SK-N-SH (cell line): ENCODE measurements at regions not wholly inside any gene's neighbourhood (a gene's known extent, or its start where the extent isn't known, plus 50 kb on each side); places are given as distances from the start of the nearest gene placed in this dataset.

ENCODE experiments used
- CTCF ChIA-PET: fragments of 300-600, 350-600 bp; formaldehyde crosslinking; extraction: SDS; loops from one replicate; lab custom pipeline; 2021; lab: Yijun Ruan, JAX
- POLR2A ChIA-PET: fragments of 350-600 bp; sonication (Branson Sonifier 250); formaldehyde crosslinking; extraction: SDS; loops from one replicate; lab custom pipeline; 2020; ENCODE audit warnings: antibody characterized with exemption, inconsistent platforms; lab: Yijun Ruan, JAX
- DNase-seq: peaks from one replicate; pipeline ENCODE4 v3.0.0; 2012
- H2AFZ ChIP-seq: fragments of 200-600 bp; sonication (generic); 2 replicates; pipeline ENCODE4 v1.8.1; 2016; ENCODE audit warnings: antibody characterized with exemption, mild to moderate bottlenecking, low read depth
- H3F3A ChIP-seq: fragments of 200-600 bp; sonication (generic); replicated peaks from 2 replicates; pipeline ENCODE3; 2016; ENCODE audit warnings: antibody characterized with exemption, mild to moderate bottlenecking; ENCODE audit not compliant: insufficient read depth
- H3K27ac ChIP-seq, 2 experiments: fragments of 200-500 bp in 1 of 2; fragments of 200-600 bp in 1 of 2; sonication (Bioruptor generic) in 1 of 2; sonication (generic), shearing (Covaris generic) in 1 of 2; 2 replicates each; pipeline versions ENCODE4 v1.5.1 to v1.6.1; 2014 to 2016; ENCODE audit warnings: low read depth in 2 of 2, inconsistent platforms in 1 of 2, low read length in 1 of 2, mild to moderate bottlenecking in 1 of 2, mixed read lengths in 1 of 2
- H3K27me3 ChIP-seq: fragments of 200-600 bp; sonication (generic), shearing (Covaris generic); 2 replicates; pipeline ENCODE4 v1.6.1; 2016; ENCODE audit warnings: mixed run types; ENCODE audit not compliant: insufficient read depth
- H3K36me3 ChIP-seq, 2 experiments: fragments of 200-500 bp in 1 of 2; fragments of 200-600 bp in 1 of 2; sonication (Bioruptor generic) in 1 of 2; sonication (generic) in 1 of 2; replicated peaks in 1 of 2; 2 replicates each; pipeline versions ENCODE3 to v1.5.1; 2014 to 2016; ENCODE audit warnings: low read length in 1 of 2, mild to moderate bottlenecking in 1 of 2; ENCODE audit not compliant: insufficient read depth in 2 of 2, control insufficient read depth in 1 of 2
- H3K4me1 ChIP-seq, 2 experiments: fragments of 200-500 bp in 1 of 2; fragments of 200-600 bp in 1 of 2; sonication (Bioruptor generic) in 1 of 2; sonication (generic), shearing (Covaris generic) in 1 of 2; 2 replicates each; pipeline versions ENCODE4 v1.5.1 to v1.6.1; 2014 to 2016; ENCODE audit warnings: low read depth in 1 of 2, low read length in 1 of 2, mixed run types in 1 of 2; ENCODE audit not compliant: insufficient read depth in 2 of 2, control insufficient read depth in 1 of 2
- H3K4me2 ChIP-seq: fragments of 200-600 bp; sonication (generic), shearing (Covaris generic); 2 replicates; pipeline ENCODE4 v1.6.1; 2017; ENCODE audit warnings: mixed run types
- H3K4me3 ChIP-seq, 2 experiments: fragments of 200-500 bp in 1 of 2; fragments of 200-600 bp in 1 of 2; sonication (Bioruptor generic) in 1 of 2; sonication (generic), shearing (Covaris generic) in 1 of 2; 2 replicates each; pipeline versions ENCODE4 v1.5.1 to v1.8.1; 2014 to 2016; ENCODE audit warnings: low read depth in 2 of 2, inconsistent platforms in 1 of 2, low read length in 1 of 2, mild to moderate bottlenecking in 1 of 2, mixed read lengths in 1 of 2, moderate library complexity in 1 of 2
- H3K79me2 ChIP-seq: fragments of 200-600 bp; sonication (generic); 2 replicates; pipeline ENCODE4 v1.8.1; 2017; ENCODE audit warnings: mild to moderate bottlenecking; ENCODE audit not compliant: insufficient read depth
- H3K9ac ChIP-seq: fragments of 200-600 bp; sonication (generic); 2 replicates; pipeline ENCODE4 v1.6.1; 2017; ENCODE audit warnings: mixed run types
- H3K9me2 ChIP-seq: fragments of 200-600 bp; sonication (generic); 2 replicates; pipeline ENCODE4 v1.6.1; 2017; ENCODE audit warnings: mixed run types
- H3K9me3 ChIP-seq: fragments of 200-600 bp; sonication (generic); 2 replicates; pipeline ENCODE4 v1.6.1; 2017; ENCODE audit warnings: mixed run types, mild to moderate bottlenecking, moderate library complexity
- H4K20me1 ChIP-seq: fragments of 200-600 bp; sonication (generic); 2 replicates; pipeline ENCODE4 v1.6.1; 2017; ENCODE audit warnings: mild to moderate bottlenecking, mixed run types; ENCODE audit not compliant: insufficient read depth
- CHD2 ChIP-seq: fragments of 150-350 bp; IDR thresholded peaks from 2 replicates; pipeline ENCODE4 v1.6.1; 2018; ENCODE audit warnings: low read length; ENCODE audit not compliant: partially characterized antibody
- CTCF ChIP-seq: fragments of 200-600 bp; sonication (generic); IDR thresholded peaks from 2 replicates; pipeline ENCODE4 v1.6.1; 2017; ENCODE audit warnings: antibody characterized with exemption, mild to moderate bottlenecking, moderate library complexity
- EZH2phosphoT487 ChIP-seq: fragments of 200-600 bp; sonication (generic); IDR thresholded peaks from 2 replicates; pipeline ENCODE4 v1.6.1; 2017; ENCODE audit warnings: low read depth, mixed run types, mild to moderate bottlenecking, antibody characterized with exemption, moderate library complexity, borderline replicate concordance
- FOSL2 ChIP-seq: IDR thresholded peaks from 2 replicates; pipeline ENCODE4 v1.4.0; 2012; ENCODE audit warnings: low read depth, mild to moderate bottlenecking, moderate library complexity, borderline replicate concordance
- FOXJ3 ChIP-seq: sonication (generic); formaldehyde crosslinking; IDR thresholded peaks from 2 replicates; pipeline ENCODE4 v1.5.1; 2020; ENCODE audit warnings: mild to moderate bottlenecking, missing genetic modification reagents
- GABPA ChIP-seq: IDR thresholded peaks from 2 replicates; pipeline ENCODE4 v1.4.0; 2012; ENCODE audit warnings: low read depth, mild to moderate bottlenecking
- GATA2 ChIP-seq: sonication (generic); formaldehyde crosslinking; IDR thresholded peaks from 2 replicates; pipeline ENCODE4 v1.5.0; 2020; ENCODE audit warnings: mild to moderate bottlenecking, missing genetic modification reagents
- JUND ChIP-seq: IDR thresholded peaks from 2 replicates; pipeline ENCODE4 v1.4.0; 2012
- NRF1 ChIP-seq: IDR thresholded peaks from 2 replicates; pipeline ENCODE4 v1.6.1; 2012; ENCODE audit warnings: low read depth, mild to moderate bottlenecking, low read length
- REST ChIP-seq: IDR thresholded peaks from 2 replicates; pipeline ENCODE4 v1.6.1; 2012; ENCODE audit warnings: mild to moderate bottlenecking, low read depth, low read length, moderate library complexity
- RXRA ChIP-seq: IDR thresholded peaks from 2 replicates; pipeline ENCODE4 v1.4.0; 2012; ENCODE audit warnings: low read depth, mild to moderate bottlenecking, borderline replicate concordance
- SMC3 ChIP-seq: IDR thresholded peaks from 2 replicates; pipeline ENCODE4 v1.6.1; 2012; ENCODE audit warnings: low read depth, low read length, improper control_type of control experiment
- TAF1 ChIP-seq: IDR thresholded peaks from 2 replicates; pipeline ENCODE4 v1.6.1; 2012; ENCODE audit warnings: low read depth, mild to moderate bottlenecking, low read length, moderate library complexity, borderline replicate concordance
- TCF12 ChIP-seq: IDR thresholded peaks from 2 replicates; pipeline ENCODE4 v1.4.0; 2012
- USF1 ChIP-seq: IDR thresholded peaks from 2 replicates; pipeline ENCODE4 v1.4.0; 2012; ENCODE audit warnings: low read depth, borderline replicate concordance
- YY1 ChIP-seq: IDR thresholded peaks from 2 replicates; pipeline ENCODE4 v1.4.0; 2012; ENCODE audit warnings: low read depth, mild to moderate bottlenecking
- ZBTB33 ChIP-seq: IDR thresholded peaks from 2 replicates; pipeline ENCODE4 v1.4.0; 2012; ENCODE audit warnings: low read depth, borderline replicate concordance
- WGBS: methylation state at CpG from one replicate; pipeline ENCODE4 v1.1.6; 2017; ENCODE audit warnings: low lambda C conversion rate; 5-methylcytosine and 5-hydroxymethylcytosine counted together
- TF ChIP-seq, protein P1 (sequence below): fragments of 150-350 bp; IDR thresholded peaks from 2 replicates; pipeline ENCODE4 v1.6.1; 2017; ENCODE audit warnings: antibody characterized with exemption, low read length, low read depth, borderline replicate concordance

- Histone ChIP-seq H4K20me1 (no peaks in the 10 kb centered on the region), H3K79me2 (no peaks in the 10 kb centered on the region), H3K9ac (no peak overlapping the region), H3F3A (no peaks in the 10 kb centered on the region), H3K9me2 (no peaks in the 10 kb centered on the region), H2AFZ (no peak overlapping the region), H3K9me3 (no peaks in the 10 kb centered on the region), H3K36me3 (no peaks in the 10 kb centered on the region), H3K4me1 (no peaks in the 10 kb centered on the region; a peak in 1 of 4 replicates), H3K27me3 (no peaks in the 10 kb centered on the region), H3K27ac (no peak overlapping the region), H3K4me2 (no peak overlapping the region), H3K4me3 (no peak overlapping the region)
- CTCF ChIA-PET: interaction anchor here (1.0 to 1.7 kb wide), 2 partner anchors 10 to 119 kb away, joined by 3 read pairs; no protein-coding TSS in a partner anchor
- DNase-seq: peak; percentile 20
- TF ChIP-seq GABPA (no peak), SMC3 (no peak), RXRA (no peak), CTCF (peak; percentile 45)
- WGBS: 78% methylated on average over 14 of the region's 14 CpGs
- POLR2A ChIA-PET: no interaction called here
These were observed 72.3 kb upstream of the LRIG1 start for GRCh38 chr3:66572938-66573710.

DNA sequence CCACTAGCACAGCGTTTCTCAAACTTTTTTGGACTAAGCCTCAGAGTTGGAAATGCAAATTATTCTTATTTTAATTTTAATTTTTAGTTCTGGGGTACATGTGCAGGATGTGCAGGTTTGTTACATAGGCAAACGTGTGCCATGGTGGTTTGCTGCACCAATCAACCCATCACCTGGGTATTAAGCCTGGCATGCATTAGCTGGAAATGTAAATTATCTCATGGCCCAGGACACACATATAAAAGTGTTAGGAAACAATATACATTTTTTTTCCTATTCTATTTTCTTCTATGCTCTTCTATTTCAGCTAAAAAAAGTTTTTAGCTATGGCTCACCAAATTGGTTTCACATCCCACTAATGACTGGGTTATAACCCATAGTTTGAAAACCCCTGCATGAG lies 73.3 kb upstream of the LRIG1 start:
- ChIA-PET CTCF (no interaction called here), POLR2A (no interaction called here)
- H3F3A ChIP-seq: no peaks in the 10 kb centered on the region
- no peak overlapping the region for H3K4me3 ChIP-seq
- no peak overlapping the region for H3K4me2 ChIP-seq
- H3K4me1 ChIP-seq: no peaks in the 10 kb centered on the region; a peak in 1 of 4 replicates
- no peak overlapping the region for H3K9ac ChIP-seq
- no peaks in the 10 kb centered on the region for H4K20me1 ChIP-seq
- H3K27ac ChIP-seq: no peak overlapping the region
- H3K79me2 ChIP-seq: no peaks in the 10 kb centered on the region
- H2AFZ ChIP-seq: no peak overlapping the region
- DNase-seq: no peak
- WGBS: 22% methylated on average over 2 of the region's 2 CpGs
- H3K9me3 ChIP-seq: no peaks in the 10 kb centered on the region
- no peaks in the 10 kb centered on the region for H3K9me2 ChIP-seq
- H3K36me3 ChIP-seq: no peaks in the 10 kb centered on the region
- H3K27me3 ChIP-seq: no peaks in the 10 kb centered on the region
- no peak for TF ChIP-seq GABPA
- TF ChIP-seq FOSL2: no peak
- TF ChIP-seq, protein P1, sequence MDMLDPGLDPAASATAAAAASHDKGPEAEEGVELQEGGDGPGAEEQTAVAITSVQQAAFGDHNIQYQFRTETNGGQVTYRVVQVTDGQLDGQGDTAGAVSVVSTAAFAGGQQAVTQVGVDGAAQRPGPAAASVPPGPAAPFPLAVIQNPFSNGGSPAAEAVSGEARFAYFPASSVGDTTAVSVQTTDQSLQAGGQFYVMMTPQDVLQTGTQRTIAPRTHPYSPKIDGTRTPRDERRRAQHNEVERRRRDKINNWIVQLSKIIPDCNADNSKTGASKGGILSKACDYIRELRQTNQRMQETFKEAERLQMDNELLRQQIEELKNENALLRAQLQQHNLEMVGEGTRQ: no peak
- no peak for TF ChIP-seq SMC3
- no peak for TF ChIP-seq NRF1
- TF ChIP-seq TAF1: no peak
- no peak for TF ChIP-seq JUND
- TF ChIP-seq CHD2: no peak
- no peak for TF ChIP-seq EZH2phosphoT487
- TF ChIP-seq USF1: no peak
- no peak for TF ChIP-seq YY1
- TF ChIP-seq GATA2: no peak
- TF ChIP-seq ZBTB33: no peak
- TF ChIP-seq REST: no peak
- TF ChIP-seq FOXJ3 (CRISPR knock-in tag): no peak
- TF ChIP-seq TCF12: no peak
